Activated B cell treated with CpG ODN at 0.5 μM for 24 hours (primary cell): ENCODE measurements at regions not wholly inside any gene's neighbourhood (a gene's known extent, or its start where the extent isn't known, plus 50 kb on each side); places are given as distances from the start of the nearest gene placed in this dataset.

ENCODE experiments used
- ATAC-seq: fragments of 200-7000 bp; cut with Tn5 transposase; one replicate; pipeline ENCODE4 v1.10.0; 2021; ENCODE audit warnings: low read depth, mild to moderate bottlenecking, moderate library complexity
- CTCF ChIA-PET: fragments of 350-600 bp; sonication (Branson Sonifier 250); formaldehyde crosslinking; loops from one replicate; lab custom pipeline; 2021; ENCODE audit warnings: antibody characterized with exemption; lab: Charles Lee
- POLR2A ChIA-PET: fragments of 350-600 bp; sonication (Branson Sonifier 250); formaldehyde crosslinking; loops from one replicate; lab custom pipeline; 2021; ENCODE audit warnings: antibody characterized with exemption; lab: Charles Lee
- DNase-seq: peaks from one replicate; pipeline ENCODE4 v3.0.0; 2022
- H3K27ac Mint-ChIP-seq: one replicate; pipeline ENCODE4 v1.8.0; 2020; ENCODE audit warnings: mixed read lengths
- H3K27me3 Mint-ChIP-seq: one replicate; pipeline ENCODE4 v1.8.0; 2021; ENCODE audit warnings: mixed read lengths
- H3K36me3 Mint-ChIP-seq: one replicate; pipeline ENCODE4 v1.8.0; 2021; ENCODE audit warnings: low read depth, mixed read lengths
- H3K4me1 Mint-ChIP-seq: one replicate; pipeline ENCODE4 v1.8.0; 2021; ENCODE audit warnings: mixed read lengths
- H3K4me3 Mint-ChIP-seq: one replicate; pipeline ENCODE4 v1.8.0; 2020; ENCODE audit warnings: mild to moderate bottlenecking, mixed read lengths
- H3K9me3 Mint-ChIP-seq: one replicate; pipeline ENCODE4 v1.8.0; 2020; ENCODE audit warnings: mixed read lengths
- intact Hi-C: fragments of 100-400 bp; cut with micrococcal nuclease; formaldehyde crosslinking; loops from one replicate; pipeline ENCODE4 v1.15.1; 2024
- TF ChIP-seq, protein P1 (sequence below): fragments of 200-600 bp; IDR thresholded peaks from one replicate; pipeline ENCODE4 v1.8.0; 2022; ENCODE audit warnings: antibody characterized with exemption, mild to moderate bottlenecking

DNA sequence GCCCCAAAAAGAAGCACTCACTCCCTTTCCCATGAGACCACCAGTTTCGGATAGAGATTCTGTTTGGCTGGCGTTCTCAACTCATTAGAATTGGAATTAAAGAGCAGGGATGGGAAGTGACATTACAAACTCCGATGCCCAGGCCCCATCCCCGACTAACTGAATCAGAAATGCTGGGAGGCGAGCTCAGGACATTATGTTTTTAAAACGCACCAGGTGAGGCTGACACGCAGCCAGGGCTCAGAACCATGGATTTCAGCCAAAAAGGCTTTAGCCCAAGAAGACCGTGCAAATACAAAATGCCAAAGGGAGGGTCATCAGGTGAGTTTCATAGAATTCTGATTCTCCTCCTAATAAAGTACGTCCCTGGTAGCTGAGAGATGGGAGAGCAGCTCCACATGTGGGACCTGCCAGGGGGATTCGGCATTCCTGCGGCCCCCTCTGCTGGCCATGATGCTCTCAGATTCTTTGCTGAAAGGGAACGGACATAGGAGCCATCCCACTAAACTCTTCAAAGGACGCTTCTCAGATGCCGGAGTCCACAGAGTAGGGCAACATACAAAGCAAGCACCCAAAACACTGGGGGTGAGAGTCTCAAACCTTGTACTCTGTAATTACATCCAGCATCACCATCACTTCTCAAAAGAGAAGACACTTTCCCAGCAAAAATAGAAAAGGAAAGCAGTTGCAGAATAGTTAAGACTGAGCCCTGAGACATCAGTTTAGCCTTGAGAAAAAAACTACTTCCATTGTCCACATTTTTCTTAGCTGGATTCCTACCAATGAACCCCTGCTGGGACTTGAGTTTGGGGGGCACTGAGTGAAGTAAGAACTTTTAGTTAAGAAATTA lies 205.2 kb downstream of the BMP7 start:
- Mint-ChIP-seq H3K27ac (no peak overlapping the region), H3K36me3 (no peaks in the 10 kb centered on the region), H3K27me3 (peaks cover 20% of the 10 kb centered on the region), H3K9me3 (no peaks in the 10 kb centered on the region), H3K4me3 (no peak overlapping the region), H3K4me1 (no peaks in the 10 kb centered on the region)
- intact Hi-C loops, result no loop called here
- no peak for ATAC-seq
- CTCF ChIA-PET, result no interaction called here
- TF ChIP-seq, protein P1, sequence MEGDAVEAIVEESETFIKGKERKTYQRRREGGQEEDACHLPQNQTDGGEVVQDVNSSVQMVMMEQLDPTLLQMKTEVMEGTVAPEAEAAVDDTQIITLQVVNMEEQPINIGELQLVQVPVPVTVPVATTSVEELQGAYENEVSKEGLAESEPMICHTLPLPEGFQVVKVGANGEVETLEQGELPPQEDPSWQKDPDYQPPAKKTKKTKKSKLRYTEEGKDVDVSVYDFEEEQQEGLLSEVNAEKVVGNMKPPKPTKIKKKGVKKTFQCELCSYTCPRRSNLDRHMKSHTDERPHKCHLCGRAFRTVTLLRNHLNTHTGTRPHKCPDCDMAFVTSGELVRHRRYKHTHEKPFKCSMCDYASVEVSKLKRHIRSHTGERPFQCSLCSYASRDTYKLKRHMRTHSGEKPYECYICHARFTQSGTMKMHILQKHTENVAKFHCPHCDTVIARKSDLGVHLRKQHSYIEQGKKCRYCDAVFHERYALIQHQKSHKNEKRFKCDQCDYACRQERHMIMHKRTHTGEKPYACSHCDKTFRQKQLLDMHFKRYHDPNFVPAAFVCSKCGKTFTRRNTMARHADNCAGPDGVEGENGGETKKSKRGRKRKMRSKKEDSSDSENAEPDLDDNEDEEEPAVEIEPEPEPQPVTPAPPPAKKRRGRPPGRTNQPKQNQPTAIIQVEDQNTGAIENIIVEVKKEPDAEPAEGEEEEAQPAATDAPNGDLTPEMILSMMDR, result no peak
- no peak for DNase-seq
- POLR2A ChIA-PET, result no interaction called here

DNA sequence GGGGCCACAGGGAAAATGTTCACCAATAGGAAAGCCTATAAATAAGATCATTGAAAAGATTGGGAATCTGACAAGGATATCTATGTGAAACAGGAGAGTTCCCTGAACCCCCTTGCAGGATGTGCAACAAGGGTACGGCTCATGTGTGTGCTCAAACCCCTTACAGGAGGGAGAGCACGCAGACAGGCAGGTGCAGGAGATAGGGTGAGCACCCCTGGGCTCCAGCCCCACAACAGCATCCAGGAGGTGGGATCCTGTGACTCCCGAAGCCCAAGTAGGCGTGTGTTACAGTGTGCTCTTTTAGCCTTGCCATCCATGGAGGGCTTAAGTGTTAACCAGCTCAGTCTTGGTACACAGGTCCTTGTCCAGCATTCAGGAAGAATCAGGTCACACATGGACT lies 204.2 kb downstream of the BMP7 start:
- intact Hi-C loops, result no loop called here
- POLR2A ChIA-PET, result no interaction called here
- CTCF ChIA-PET, result no interaction called here
- no peaks in the 10 kb centered on the region for H3K36me3 Mint-ChIP-seq
- no peaks in the 10 kb centered on the region for H3K9me3 Mint-ChIP-seq
- no peak overlapping the region for H3K4me3 Mint-ChIP-seq
- no peaks in the 10 kb centered on the region for H3K4me1 Mint-ChIP-seq
- DNase-seq (no peak), ATAC-seq (no peak)
- peaks cover 24% of the 10 kb centered on the region for H3K27me3 Mint-ChIP-seq
- TF ChIP-seq, protein P1, result no peak
- H3K27ac Mint-ChIP-seq, result no peak overlapping the region

DNA sequence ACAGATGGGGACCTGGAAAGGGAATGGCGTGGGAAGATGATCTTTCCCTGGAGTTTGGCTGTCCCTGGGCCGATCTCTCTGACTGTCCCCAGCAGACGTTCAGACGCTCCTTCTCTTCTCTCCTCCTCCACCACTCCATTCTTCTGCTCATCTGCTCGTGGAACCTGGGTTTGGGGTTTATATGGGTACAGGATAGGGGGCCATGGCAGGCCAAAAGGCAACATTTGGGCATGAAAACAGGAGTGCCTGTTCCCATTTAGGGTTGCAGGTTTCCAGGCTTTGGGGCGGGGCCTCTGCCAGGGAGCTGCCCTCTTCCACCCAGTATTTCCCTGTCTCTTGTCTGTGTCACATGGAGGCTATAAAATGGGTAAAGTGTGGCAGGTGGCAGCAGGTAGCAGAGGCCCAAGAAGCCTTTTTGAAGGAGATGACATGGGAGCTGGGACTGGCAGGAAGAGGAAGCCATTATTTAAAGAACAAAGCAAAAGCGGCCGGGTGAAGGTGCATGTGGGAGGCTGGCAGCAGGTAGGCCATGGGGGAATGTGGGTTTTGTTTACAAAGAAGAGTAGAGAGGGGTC lies 203.7 kb downstream of the BMP7 start:
- ATAC-seq (no peak), DNase-seq (no peak)
- Mint-ChIP-seq H3K9me3 (no peaks in the 10 kb centered on the region), H3K36me3 (no peaks in the 10 kb centered on the region), H3K27me3 (peaks cover 24% of the 10 kb centered on the region), H3K4me3 (no peak overlapping the region), H3K27ac (no peak overlapping the region), H3K4me1 (no peaks in the 10 kb centered on the region)
- POLR2A ChIA-PET, result no interaction called here
- intact Hi-C loops, result no loop called here
- CTCF ChIA-PET, result no interaction called here
- TF ChIP-seq, protein P1, result no peak

DNA sequence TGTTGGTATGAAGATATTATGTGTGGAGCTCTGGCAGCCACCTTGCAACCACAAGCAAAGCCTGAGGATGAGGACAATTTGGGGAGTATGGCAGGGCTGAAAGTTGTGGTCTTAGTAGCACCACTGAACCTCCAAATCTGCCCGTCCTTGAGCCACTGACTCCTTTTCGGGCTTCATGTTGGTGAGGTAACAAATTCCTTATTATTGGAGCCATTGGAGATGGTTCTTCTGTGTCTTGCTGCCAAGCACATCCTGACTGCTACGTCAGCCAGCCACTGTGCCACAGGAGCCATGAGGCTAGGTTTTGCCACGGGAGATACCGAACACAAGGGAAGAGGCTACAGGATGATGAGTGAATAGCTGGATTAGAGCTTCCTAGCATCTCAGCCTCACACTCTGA lies 201.6 kb downstream of the BMP7 start:
- DNase-seq (no peak), ATAC-seq (no peak)
- no peak overlapping the region for H3K27ac Mint-ChIP-seq
- no peak overlapping the region for H3K4me3 Mint-ChIP-seq
- H3K9me3 Mint-ChIP-seq, result no peaks in the 10 kb centered on the region
- ChIA-PET CTCF (interaction anchor here (0.9 kb wide), 1 partner anchor 514 kb away, joined by 3 read pairs; no protein-coding TSS in a partner anchor), POLR2A (no interaction called here)
- intact Hi-C loops, result no loop called here
- H3K36me3 Mint-ChIP-seq, result no peaks in the 10 kb centered on the region
- H3K27me3 Mint-ChIP-seq, result peaks cover 28% of the 10 kb centered on the region
- H3K4me1 Mint-ChIP-seq, result no peaks in the 10 kb centered on the region
- TF ChIP-seq, protein P1, result no peak

DNA sequence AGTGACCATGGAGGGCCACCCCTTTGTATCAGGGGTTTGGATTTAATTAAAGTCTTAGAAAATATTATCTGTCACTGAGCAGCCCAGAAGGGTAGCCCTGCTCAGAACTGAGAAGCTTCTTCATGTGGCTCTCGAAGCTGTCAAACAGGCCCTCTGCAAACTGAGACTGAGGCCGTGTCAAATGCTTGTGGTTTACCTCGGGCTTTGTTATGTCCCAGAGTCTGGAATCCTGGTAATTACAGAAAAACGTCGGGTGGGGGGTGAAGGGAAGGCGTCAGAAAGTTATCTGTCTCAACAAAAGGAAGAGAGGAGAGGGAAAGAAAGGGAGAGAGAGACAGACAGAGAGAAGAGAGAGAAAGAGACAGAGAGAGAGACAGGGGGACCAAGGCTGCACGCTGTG lies 200.8 kb downstream of the BMP7 start:
- POLR2A ChIA-PET, result no interaction called here
- DNase-seq, result no peak
- TF ChIP-seq, protein P1, result no peak
- ATAC-seq, result no peak
- H3K27ac Mint-ChIP-seq, result no peak overlapping the region
- no peak overlapping the region for H3K4me3 Mint-ChIP-seq
- no peaks in the 10 kb centered on the region for H3K4me1 Mint-ChIP-seq
- CTCF ChIA-PET, result interaction anchor here (0.9 kb wide), 1 partner anchor 515 kb away, joined by 3 read pairs; no protein-coding TSS in a partner anchor
- no peaks in the 10 kb centered on the region for H3K36me3 Mint-ChIP-seq
- H3K9me3 Mint-ChIP-seq, result no peaks in the 10 kb centered on the region
- intact Hi-C loops, result no loop called here
- H3K27me3 Mint-ChIP-seq, result peaks cover 34% of the 10 kb centered on the region
